ENCODE measurements at regions not wholly inside any gene's neighbourhood (a gene's known extent, or its start where the extent isn't known, plus 50 kb on each side); places are given as distances from the start of the nearest gene placed in this dataset.

GRCh38 chr16:54792811-54793210, 137.9 kb upstream of the IRX5 start:
- no peaks in the 10 kb centered on the region for H3K27me3 ChIP-seq (ENCODE audit: insufficient read depth)
- no peak overlapping the region for H3K27ac ChIP-seq (ENCODE audit: low read depth)
- DNase-seq (ENCODE audit: low spot score) (no peak), ATAC-seq (no peak)
- Mint-ChIP-seq H3K4me1 (no peaks in the 10 kb centered on the region), H3K9me3 (peaks cover 6% of the 10 kb centered on the region; the same call in 2 of the 3 replicates), H3K4me3 (no peak overlapping the region), H3K27ac (no peak overlapping the region), H3K27me3 (ENCODE audit: insufficient read depth, low read depth, poor library complexity) (no peaks in the 10 kb centered on the region), H3K36me3 (ENCODE audit: low read depth) (no peaks in the 10 kb centered on the region)
- H3K4me3 ChIP-seq: no peak overlapping the region
- no peaks in the 10 kb centered on the region for H3K79me2 ChIP-seq (replicated peaks; ENCODE audit: insufficient read depth)
- no peaks in the 10 kb centered on the region for H3K36me3 ChIP-seq (ENCODE audit: insufficient read depth)
- TF ChIP-seq CTCF (conservative IDR thresholded peaks at IDR 0.05; ENCODE audit: low read depth in 2 of 2) (no peak), ZNF114 (CRISPR knock-in tag; IDR thresholded peaks at IDR 0.05) (no peak), REST (IDR thresholded peaks at IDR 0.05; ENCODE audit: unreplicated experiment) (no peak), JUNB (IDR thresholded peaks at IDR 0.05; ENCODE audit: unreplicated experiment) (no peak), ZNF462 (CRISPR knock-in tag; IDR thresholded peaks at IDR 0.05) (no peak), EZH2phosphoT487 (IDR thresholded peaks at IDR 0.05; ENCODE audit: unreplicated experiment) (no peak), ZNF331 (CRISPR knock-in tag; IDR thresholded peaks at IDR 0.05; ENCODE audit: low read depth) (no peak), POLR2AphosphoS5 (IDR thresholded peaks at IDR 0.05; ENCODE audit: low read depth) (no peak), NANOG (IDR thresholded peaks at IDR 0.05; ENCODE audit: borderline replicate concordance) (no peak), STAT1 (IDR thresholded peaks at IDR 0.05; ENCODE audit: unreplicated experiment) (no peak), ETS1 (IDR thresholded peaks at IDR 0.05) (no peak)
- no peaks in the 10 kb centered on the region for H3F3A ChIP-seq (replicated peaks; ENCODE audit: low read depth)
- no peaks in the 10 kb centered on the region for H4K20me1 ChIP-seq (replicated peaks; ENCODE audit: insufficient read depth)
- H2AFZ ChIP-seq: no peak overlapping the region
- H3K9me2 ChIP-seq (ENCODE audit: insufficient read depth): no peaks in the 10 kb centered on the region
- no peak overlapping the region for H3K4me2 ChIP-seq
- H3K4me1 ChIP-seq (ENCODE audit: insufficient read depth): no peaks in the 10 kb centered on the region
